NCI-H146 treated with DMSO at 0.1 percent for 48 hours (cell line): ENCODE measurements at regions not wholly inside any gene's neighbourhood (a gene's known extent, or its start where the extent isn't known, plus 50 kb on each side); places are given as distances from the start of the nearest gene placed in this dataset.
"Not testable (repeated sequence)": the region's sequence is repeated elsewhere in the genome, so short reads cannot be mapped to it uniquely, and the experiment has no call there.

ENCODE experiments used
- DNase-seq: peaks from one replicate; lab custom pipeline; 2025; ENCODE audit not compliant: unreplicated experiment; lab: John Stamatoyannopoulos, UW

DNA sequence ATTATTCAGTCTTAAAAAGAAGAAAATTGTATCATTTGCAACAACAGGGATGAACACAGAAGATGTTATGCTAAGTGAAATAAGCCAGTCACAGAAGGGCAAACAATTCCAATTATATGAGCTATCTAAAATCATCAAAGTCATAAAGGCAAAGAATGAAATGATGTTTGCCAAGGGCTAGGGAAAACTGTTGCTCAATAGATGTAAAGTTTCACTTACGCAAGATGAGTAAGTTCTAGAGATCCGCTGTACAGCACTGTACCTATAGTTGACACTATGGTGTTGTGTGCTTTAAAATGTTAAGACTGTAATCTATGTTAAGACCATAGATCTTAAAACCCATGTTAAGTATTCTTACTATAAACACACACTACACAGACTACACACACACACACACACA is 904.6 kb upstream of the LRRN3 start:
- no peak for DNase-seq

DNA sequence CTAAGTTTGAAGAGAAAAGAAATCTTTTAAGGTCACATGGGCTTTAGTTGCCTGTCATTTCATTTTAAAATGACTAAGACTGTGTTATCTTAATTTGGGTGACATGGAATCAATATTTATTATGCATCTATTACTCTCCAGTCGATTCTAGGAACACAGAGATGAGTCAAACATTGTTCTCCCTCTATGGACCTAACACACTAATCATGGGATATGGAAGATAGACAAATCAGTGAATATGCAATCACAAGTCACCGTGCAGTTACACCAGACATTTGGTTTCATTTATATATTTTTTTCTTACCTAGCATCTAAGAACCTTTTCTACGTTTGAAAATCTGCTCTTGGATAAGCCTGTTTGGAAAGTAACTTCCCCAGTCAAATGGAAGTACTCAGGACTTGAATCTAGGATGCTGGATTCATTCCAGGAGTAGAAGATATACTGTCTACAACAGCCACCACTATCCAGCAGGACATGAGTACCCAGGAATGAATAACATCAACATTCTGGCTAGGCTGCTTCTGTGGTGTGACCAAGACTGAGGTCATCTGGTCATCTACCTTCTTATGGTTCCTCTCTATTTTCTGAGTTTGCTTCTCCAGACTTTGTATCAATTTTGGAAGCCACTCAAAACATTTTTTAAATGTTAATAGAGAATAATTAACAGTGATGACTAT is 902.9 kb upstream of the LRRN3 start:
- DNase-seq, result no peak

DNA sequence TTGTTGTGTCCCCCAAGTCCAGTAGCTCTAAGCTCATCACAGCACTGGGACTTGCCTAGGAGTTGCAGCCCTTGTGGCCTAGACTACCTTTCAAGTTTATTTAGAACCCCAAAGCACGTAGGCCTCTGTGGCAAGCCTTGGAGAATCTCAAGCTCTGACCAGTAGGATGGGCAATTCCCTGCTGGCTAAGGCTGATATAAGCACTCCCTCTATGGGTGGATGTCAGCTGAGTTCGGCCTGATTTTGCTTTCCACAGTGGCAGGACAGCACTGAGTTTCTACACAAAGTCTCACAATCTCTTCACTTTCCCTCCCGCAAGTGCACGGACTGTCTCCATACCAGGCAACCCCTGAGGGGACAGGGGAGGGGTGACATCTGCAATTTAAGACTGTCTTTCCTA is 886.4 kb upstream of the LRRN3 start:
- DNase-seq, result no peak

DNA sequence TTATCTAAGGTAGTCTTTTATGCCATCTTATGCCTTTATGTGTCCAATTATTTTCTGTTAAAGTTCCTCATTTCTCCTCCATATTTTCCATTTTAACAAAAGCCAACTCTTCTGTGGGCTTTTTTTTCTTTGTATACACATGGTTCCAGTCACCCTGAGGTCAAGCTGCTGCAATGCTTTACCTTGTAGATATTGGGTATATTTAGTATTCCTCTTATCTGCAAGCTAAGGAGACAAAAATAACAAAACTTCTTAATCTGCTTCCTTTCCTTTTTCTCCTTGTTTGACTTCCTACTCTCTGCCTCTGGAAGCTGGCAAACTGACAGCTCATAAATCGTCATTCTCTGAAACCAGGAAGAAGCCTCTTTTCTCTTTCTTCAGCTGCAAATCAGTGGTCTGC is 885.0 kb upstream of the LRRN3 start:
- DNase-seq, result no peak

GRCh38 chr7:110209884-110210283 is 881.0 kb upstream of the LRRN3 start:
- no peak for DNase-seq

DNA sequence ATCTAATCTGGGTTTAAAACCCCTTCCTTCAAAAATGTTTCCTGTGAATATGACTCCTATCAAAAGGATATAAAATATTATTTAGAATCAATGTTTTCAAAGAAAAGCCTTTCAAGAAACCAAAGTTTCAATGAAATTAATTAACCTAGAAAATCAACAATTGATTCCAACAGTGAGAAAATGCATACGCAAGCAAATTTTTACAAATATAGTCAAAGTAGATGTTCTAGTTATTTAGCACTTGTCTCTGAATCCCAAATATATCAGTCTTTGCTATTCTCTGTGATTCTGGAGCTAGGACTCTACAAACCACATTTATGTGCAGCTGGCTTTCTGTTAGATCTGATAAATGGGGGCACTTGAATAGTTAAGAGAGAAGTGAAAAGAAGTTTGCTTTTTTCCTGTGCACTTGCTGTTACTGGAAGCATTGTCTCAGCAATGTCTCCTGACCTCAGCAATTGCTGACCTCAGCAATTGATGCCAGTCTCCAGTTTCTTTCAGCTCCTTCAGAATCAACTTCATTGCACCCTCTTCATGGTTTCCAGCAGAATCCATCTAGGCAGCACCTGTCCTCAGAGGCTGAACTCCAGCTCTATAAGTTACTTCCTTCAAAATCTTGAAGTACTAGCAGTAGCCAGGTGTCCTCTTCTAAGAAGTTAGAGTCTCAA is 879.9 kb upstream of the LRRN3 start:
- no peak for DNase-seq

- no peak for DNase-seq
These were observed 866.3 kb upstream of the LRRN3 start for GRCh38 chr7:110224643-110225042.

GRCh38 chr7:110246118-110246517 is 844.8 kb upstream of the LRRN3 start:
- DNase-seq, result no peak

- no peak for DNase-seq
These were observed 837.8 kb upstream of the LRRN3 start for GRCh38 chr7:110253093-110253492.

- no peak for DNase-seq
These were observed 833.3 kb upstream of the LRRN3 start for GRCh38 chr7:110257673-110258072.

- DNase-seq, result no peak
These were observed 828.7 kb upstream of the LRRN3 start for GRCh38 chr7:110262251-110262650.

DNA sequence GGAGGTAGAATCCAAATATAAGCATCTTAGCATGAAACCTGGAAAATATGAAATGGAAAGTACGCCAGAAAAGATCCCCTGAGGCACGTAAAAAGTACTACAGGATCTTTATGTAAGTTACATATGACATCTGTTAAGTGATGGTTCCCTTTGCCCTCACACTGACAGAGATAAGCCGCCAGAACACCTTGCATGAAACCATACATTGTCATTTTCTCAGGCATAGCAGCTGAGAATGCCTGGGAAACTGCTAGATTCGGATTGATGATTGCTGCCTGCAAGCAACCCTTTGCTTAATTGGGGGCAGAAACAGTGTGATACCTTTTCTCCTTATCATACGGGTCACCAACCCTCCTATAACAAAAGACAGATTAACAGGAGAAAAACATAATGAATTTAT is 826.6 kb upstream of the LRRN3 start:
- DNase-seq, result no peak

- DNase-seq, result peak; percentile 14
These were observed 809.6 kb upstream of the LRRN3 start for GRCh38 chr7:110281362-110281761.

DNA sequence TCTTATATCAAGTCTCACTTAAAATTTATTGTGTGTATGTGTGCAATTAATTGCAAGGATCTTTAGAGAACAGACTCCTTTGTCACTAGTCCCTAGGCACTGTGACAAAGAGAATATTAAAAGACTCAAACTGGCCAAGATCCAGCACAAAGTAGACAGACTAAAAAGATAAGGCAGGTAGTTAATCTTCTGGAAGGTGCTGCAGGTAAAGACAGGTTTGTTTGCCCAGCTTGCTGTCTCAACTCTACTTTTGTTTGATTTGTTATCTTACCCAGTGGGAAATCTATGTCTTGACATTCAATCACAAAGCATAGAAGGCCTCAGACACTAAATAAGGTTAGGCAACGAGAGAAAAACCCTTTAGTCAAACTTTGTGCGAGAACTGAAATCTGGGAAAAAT is 807.9 kb upstream of the LRRN3 start:
- DNase-seq, result peak; percentile 82

DNA sequence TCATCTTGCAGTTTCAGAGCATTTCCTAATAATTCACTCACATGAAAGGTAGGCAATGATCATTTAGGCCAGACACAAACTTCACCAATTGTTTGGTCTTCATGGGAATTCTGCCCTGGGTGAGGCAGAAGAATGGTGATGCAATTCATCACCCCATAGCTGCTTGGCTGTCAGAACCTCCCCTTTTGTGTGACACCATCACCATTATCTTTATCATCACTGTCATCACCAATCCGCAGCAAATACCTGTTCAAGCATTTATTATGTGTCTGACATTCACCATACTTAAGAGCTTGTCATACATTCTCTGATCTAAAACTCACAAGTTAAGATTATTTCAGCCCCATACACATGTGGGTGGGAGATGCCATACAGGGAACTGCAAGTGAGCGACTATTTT is 799.5 kb upstream of the LRRN3 start:
- DNase-seq, result no peak

GRCh38 chr7:110296321-110296720 is 794.6 kb upstream of the LRRN3 start:
- no peak for DNase-seq

DNA sequence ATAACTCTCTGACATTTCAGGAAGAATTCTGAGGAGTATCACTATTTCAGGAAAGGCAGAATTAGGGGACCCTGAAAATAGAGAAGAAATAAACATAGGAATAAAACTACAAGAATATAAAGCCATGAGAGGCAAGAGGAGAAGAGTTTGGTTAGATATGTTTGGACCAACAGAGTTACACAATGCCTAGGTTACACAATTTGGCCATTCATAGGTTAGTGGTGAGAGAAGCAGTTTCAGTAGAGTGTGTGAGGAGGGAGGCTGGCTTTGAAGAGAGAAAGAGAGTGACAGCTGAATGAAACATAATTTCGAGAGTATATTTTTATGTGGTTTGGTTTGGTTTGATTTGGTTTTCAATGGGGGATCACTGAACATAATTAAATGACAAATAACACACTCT is 783.2 kb upstream of the LRRN3 start:
- DNase-seq, result no peak

GRCh38 chr7:110308791-110309190 is 782.1 kb upstream of the LRRN3 start:
- no peak for DNase-seq

DNA sequence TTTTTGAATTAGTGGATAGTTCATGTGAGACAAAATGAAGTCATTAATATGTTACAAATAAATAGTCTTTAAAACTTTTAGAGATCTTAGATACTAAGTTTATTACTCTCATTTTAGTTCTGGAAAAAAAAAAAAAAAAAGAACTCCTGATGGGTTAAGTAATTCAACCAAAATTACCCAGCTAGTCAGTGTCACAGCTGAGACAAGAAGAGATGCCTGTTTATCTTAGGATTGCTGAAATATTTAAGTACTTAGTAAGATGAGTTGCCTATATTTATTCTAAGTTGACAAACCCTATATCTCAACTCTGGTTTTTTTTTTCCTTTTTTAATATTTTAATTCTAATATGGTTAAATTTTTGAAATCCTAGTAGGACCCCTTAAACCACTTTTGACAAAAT is 781.0 kb upstream of the LRRN3 start:
- DNase-seq, result no peak

DNA sequence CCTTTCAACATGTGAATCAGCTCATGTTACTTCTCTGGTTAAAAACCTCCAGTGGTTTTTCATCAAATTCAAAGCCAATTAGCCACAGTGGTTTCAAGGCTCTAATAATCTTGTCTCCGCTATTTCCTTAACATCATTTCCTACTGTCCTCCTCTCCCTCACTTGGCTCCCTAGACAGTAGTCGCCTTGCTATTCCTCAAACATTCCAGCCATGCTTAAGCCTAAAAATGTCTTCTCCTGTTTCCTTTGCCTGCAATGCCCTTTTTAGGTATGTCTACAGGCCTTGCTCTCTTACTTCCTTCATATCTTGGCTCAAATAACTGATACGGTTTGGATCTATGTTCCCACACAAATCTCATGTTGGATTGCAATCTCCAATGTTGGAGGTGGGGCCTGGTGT is 779.4 kb upstream of the LRRN3 start:
- DNase-seq, result no peak

- no peak for DNase-seq
These were observed 773.2 kb upstream of the LRRN3 start for GRCh38 chr7:110317541-110318265.

DNA sequence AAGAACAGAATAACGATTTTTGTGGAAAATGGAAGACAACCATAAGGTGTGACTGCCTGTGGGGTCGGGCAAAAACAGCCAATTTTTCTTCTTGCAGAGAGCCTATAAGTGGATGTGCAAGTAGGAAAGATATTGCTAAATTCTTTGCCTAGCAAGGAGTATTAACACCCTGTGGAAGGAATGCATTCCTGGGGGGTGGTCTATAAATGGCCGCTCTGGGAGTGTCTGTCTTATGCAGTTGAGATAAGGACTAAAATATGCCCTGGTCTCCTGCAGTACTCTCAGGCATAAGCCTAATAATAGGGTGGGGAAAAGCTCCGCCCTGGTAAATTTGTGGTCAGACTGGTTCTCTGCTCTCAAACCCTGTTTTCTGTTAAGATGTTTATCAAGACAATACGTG is 770.6 kb upstream of the LRRN3 start:
- DNase-seq, result not testable (repeated sequence)
